ENCODE measurements at regions not wholly inside any gene's neighbourhood (a gene's known extent, or its start where the extent isn't known, plus 50 kb on each side); places are given as distances from the start of the nearest gene placed in this dataset.

DNA sequence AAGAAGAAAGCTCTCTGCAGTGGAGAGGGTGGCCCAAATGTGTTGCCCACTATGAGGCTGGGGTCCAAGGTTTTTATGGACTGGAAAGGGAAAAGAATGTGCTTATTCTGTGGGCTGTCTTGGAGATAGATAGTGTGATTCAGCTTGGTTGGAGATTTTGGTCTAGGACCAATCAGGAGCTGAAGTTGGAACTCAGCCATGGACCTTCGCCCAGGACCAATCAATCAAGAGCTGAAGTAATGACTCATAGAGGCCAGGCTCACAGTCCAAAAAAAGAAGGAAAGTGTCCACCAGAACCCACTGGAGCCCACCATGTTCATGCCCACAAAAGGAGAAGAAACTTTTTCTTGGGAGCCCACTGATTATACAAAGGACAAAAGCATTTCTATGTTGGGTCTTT is 369.5 kb downstream of the UBE2NL start:
- TF ChIP-seq, protein P1, sequence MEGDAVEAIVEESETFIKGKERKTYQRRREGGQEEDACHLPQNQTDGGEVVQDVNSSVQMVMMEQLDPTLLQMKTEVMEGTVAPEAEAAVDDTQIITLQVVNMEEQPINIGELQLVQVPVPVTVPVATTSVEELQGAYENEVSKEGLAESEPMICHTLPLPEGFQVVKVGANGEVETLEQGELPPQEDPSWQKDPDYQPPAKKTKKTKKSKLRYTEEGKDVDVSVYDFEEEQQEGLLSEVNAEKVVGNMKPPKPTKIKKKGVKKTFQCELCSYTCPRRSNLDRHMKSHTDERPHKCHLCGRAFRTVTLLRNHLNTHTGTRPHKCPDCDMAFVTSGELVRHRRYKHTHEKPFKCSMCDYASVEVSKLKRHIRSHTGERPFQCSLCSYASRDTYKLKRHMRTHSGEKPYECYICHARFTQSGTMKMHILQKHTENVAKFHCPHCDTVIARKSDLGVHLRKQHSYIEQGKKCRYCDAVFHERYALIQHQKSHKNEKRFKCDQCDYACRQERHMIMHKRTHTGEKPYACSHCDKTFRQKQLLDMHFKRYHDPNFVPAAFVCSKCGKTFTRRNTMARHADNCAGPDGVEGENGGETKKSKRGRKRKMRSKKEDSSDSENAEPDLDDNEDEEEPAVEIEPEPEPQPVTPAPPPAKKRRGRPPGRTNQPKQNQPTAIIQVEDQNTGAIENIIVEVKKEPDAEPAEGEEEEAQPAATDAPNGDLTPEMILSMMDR (IDR thresholded peaks at IDR 0.05; ENCODE audit: extremely low read depth, insufficient read depth, missing control alignments) = no peak
- DNase-seq (ENCODE audit: low spot score) = no peak
- in situ Hi-C loops (cut with MboI; ENCODE audit: low pct_unique_long_range_greater_than_20kb, low sequenced_read_pairs, unreplicated experiment) = no loop called here

DNA sequence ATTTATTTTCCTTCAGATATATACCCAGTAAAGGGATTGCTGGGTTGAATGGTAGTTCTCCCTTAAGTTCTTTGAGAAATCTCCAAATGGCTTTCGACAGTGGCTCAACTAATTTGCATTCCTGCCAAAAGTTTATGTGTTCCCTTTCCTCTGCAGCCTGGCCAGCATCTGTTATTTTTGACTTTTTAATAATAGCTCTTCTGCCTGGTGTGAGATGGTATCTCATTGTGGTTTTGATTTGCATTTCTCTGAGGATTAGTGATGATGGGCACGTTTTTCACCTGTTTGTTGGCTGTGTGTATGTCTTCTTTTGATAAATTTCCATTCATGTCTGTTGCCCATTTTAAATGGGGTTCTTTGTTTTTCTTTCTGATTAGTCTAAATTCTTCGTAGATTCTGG is 375.2 kb downstream of the UBE2NL start:
- DNase-seq (ENCODE audit: low spot score) = no peak
- TF ChIP-seq, protein P1 (IDR thresholded peaks at IDR 0.05; ENCODE audit: extremely low read depth, insufficient read depth, missing control alignments) = no peak
- in situ Hi-C loops (cut with MboI; ENCODE audit: low pct_unique_long_range_greater_than_20kb, low sequenced_read_pairs, unreplicated experiment) = no loop called here

DNA sequence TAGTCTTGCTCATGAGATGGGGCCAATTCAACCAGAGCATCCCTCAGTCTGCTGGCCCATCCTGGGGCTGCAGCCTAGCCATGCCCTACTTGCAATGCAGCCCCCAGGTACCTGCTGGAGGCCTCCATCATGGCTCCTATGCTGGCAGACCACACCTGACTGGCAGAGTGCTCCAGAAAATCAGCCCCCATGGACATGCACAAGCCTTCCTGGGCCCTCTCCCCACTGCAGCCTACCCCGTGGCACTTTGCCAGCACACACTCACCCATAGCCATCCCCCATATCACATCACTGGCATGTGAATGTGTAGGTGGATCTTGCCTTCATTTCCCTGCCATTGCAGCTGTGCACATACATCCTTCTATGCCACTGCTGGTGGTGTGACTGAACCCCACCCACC is 381.8 kb downstream of the UBE2NL start:
- DNase-seq (ENCODE audit: low spot score) = no peak
- in situ Hi-C loops (cut with MboI; ENCODE audit: low pct_unique_long_range_greater_than_20kb, low sequenced_read_pairs, unreplicated experiment) = no loop called here
- TF ChIP-seq, protein P1 (IDR thresholded peaks at IDR 0.05; ENCODE audit: extremely low read depth, insufficient read depth, missing control alignments) = no peak

DNA sequence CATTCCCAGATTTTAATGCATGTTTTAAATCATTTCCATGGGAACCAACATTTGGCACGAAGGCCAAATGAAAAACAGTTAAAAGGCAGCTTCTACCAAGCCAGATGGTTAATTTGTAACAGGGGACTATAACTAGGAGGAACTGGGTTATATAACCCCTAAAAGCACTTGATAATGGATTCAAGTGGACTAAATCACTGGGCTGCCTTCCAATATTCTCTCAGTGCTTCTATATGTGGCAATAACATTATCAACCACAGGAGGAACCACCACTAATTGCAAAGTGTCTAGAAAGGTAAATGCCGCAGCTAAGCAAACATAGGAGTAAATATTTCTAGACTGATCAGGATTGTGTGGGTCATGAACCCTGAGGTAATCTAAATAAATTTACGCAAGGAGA is 391.5 kb downstream of the UBE2NL start:
- TF ChIP-seq, protein P1 (IDR thresholded peaks at IDR 0.05; ENCODE audit: extremely low read depth, insufficient read depth, missing control alignments) = no peak
- in situ Hi-C loops (cut with MboI; ENCODE audit: low pct_unique_long_range_greater_than_20kb, low sequenced_read_pairs, unreplicated experiment) = no loop called here
- DNase-seq (ENCODE audit: low spot score) = no peak

DNA sequence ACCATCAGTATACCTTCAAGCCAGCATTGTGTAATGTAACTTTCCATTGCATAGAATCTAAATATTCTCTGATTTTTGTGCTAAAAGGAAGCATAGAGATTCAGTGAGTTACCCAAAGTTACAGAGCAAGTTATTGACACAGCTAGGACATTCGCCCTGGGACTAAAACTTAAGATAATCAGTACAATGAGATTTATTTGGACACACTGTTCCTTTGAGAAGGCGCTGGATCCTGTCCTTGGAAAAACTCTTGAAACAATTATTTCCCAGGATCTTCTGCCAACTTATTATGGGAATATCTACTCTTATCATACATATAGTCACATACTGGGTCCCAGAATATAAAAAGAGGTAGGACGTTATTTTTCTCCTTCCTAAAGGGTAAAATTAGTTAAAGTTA is 392.0 kb downstream of the UBE2NL start:
- no peak for DNase-seq (ENCODE audit: low spot score)
- in situ Hi-C loops (cut with MboI; ENCODE audit: low pct_unique_long_range_greater_than_20kb, low sequenced_read_pairs, unreplicated experiment) = no loop called here
- TF ChIP-seq, protein P1 (IDR thresholded peaks at IDR 0.05; ENCODE audit: extremely low read depth, insufficient read depth, missing control alignments) = no peak

DNA sequence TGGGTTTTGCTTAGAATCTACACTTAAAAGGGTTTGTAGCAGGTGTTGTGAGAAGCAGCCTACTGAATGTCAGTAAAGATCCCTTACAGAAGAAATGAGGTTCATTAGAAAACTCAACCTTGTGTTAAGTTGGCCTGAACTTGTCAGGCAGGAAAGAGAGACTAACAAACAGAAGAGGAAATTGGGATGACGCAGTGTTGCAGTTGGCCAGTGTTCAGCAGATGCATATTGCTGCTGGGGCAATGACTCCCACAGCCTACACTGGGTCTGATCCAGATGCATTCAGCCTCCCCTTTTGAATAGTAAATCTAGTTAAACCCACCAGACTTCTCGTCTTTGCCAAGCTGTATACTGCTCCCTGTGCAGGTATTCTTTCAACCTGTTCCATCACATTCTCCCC is 409.4 kb downstream of the UBE2NL start:
- DNase-seq (ENCODE audit: low spot score) = no peak
- in situ Hi-C loops (cut with MboI; ENCODE audit: low pct_unique_long_range_greater_than_20kb, low sequenced_read_pairs, unreplicated experiment) = no loop called here
- TF ChIP-seq, protein P1 (IDR thresholded peaks at IDR 0.05; ENCODE audit: extremely low read depth, insufficient read depth, missing control alignments) = no peak

DNA sequence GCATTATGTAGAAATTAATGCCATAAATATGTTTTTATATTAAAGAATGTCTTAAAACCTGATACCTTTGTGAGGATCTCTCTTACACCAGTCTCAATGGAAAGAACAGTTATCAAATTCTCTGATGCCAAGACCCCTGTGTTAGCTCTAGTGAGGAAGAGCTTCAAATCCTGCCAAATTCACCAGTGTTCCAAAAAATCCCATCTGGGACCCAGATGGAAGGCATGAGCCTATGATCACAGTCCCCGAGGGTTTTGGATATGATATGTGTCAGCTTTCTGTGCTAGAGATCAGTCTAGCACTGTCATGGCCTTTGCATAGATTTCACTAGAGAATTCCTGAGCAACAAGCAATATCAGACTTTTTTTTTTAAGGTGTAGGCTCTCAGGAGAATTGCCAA is 412.1 kb downstream of the UBE2NL start:
- no peak for DNase-seq (ENCODE audit: low spot score)
- in situ Hi-C loops (cut with MboI; ENCODE audit: low pct_unique_long_range_greater_than_20kb, low sequenced_read_pairs, unreplicated experiment) = no loop called here
- TF ChIP-seq, protein P1 (IDR thresholded peaks at IDR 0.05; ENCODE audit: extremely low read depth, insufficient read depth, missing control alignments) = no peak
